GM10248 (cell line): ENCODE measurements at regions not wholly inside any gene's neighbourhood (a gene's known extent, or its start where the extent isn't known, plus 50 kb on each side); places are given as distances from the start of the nearest gene placed in this dataset.
A peak's percentile ranks its signal among the peaks of the same experiment; 100 is the strongest.

ENCODE experiments used
- CTCF ChIA-PET: fragments of 300-600 bp; sonication (Branson Sonifier 250); formaldehyde crosslinking; extraction: SDS; loops from one replicate; lab custom pipeline; 2021; ENCODE audit warnings: antibody characterized with exemption; lab: Yijun Ruan, JAX
- POLR2A ChIA-PET: fragments of 350-650 bp; sonication (Branson Sonifier 250); formaldehyde crosslinking; extraction: SDS; loops from one replicate; lab custom pipeline; 2020; ENCODE audit warnings: antibody characterized with exemption; lab: Yijun Ruan, JAX
- DNase-seq: peaks from one replicate; pipeline ENCODE4 v3.0.0; 2012; ENCODE audit errors: extremely low spot score
- CTCF ChIP-seq: IDR thresholded peaks from 2 replicates; pipeline ENCODE4 v1.5.1; 2012; ENCODE audit warnings: mild to moderate bottlenecking, low read depth; ENCODE audit errors: extremely low read depth, missing control alignments, control extremely low read depth

- POLR2A ChIA-PET = no interaction called here
- DNase-seq = no peak
- TF ChIP-seq CTCF = no peak
- CTCF ChIA-PET = interaction anchor here (0.9 to 4.9 kb wide), 3 partner anchors 9 to 62 kb away, joined by 3 to 31 read pairs (median 6); no protein-coding TSS in a partner anchor
These were observed 200.9 kb downstream of the GADD45G start for GRCh38 chr9:89805571-89806292.

GRCh38 chr9:89806371-89807100 lies 201.7 kb downstream of the GADD45G start:
- DNase-seq = no peak
- ChIA-PET POLR2A (no interaction called here), CTCF (interaction anchor here (0.9 kb wide), 1 partner anchor 9 kb away, joined by 3 read pairs; no protein-coding TSS in a partner anchor)
- TF ChIP-seq CTCF = no peak

- DNase-seq = no peak
- TF ChIP-seq CTCF = no peak
- CTCF ChIA-PET = no interaction called here
- POLR2A ChIA-PET = no interaction called here
These were observed 202.2 kb downstream of the GADD45G start for GRCh38 chr9:89807101-89807395.

GRCh38 chr9:89807682-89808075 lies 202.9 kb downstream of the GADD45G start:
- POLR2A ChIA-PET = no interaction called here
- CTCF ChIA-PET = no interaction called here
- no peak for TF ChIP-seq CTCF
- DNase-seq = no peak

- DNase-seq = no peak
- ChIA-PET CTCF (interaction anchor here (1.1 kb wide), 1 partner anchor 25 kb away, joined by 3 read pairs; no protein-coding TSS in a partner anchor), POLR2A (no interaction called here)
- peak; percentile 31 for TF ChIP-seq CTCF
These were observed 203.4 kb downstream of the GADD45G start for GRCh38 chr9:89808076-89808755.

- CTCF ChIA-PET = interaction anchor here (1.1 to 1.7 kb wide), 2 partner anchors 9 to 26 kb away, joined by 3 to 4 read pairs; no protein-coding TSS in a partner anchor
- POLR2A ChIA-PET = no interaction called here
- no peak for DNase-seq
- no peak for TF ChIP-seq CTCF
These were observed 204.0 kb downstream of the GADD45G start for GRCh38 chr9:89808756-89809181.
